AG09319 (cell line): ENCODE measurements at regions not wholly inside any gene's neighbourhood (a gene's known extent, or its start where the extent isn't known, plus 50 kb on each side); places are given as distances from the start of the nearest gene placed in this dataset.

Experiments used
- DNase-seq: peaks from one replicate; pipeline ENCODE4 v3.0.0-alpha.2; 2010; ENCODE audit warnings: low read depth; ENCODE audit errors: extremely low read depth
- TF ChIP-seq, protein P1 (sequence below): IDR thresholded peaks from 2 replicates; pipeline ENCODE4 v1.5.1; 2011; ENCODE audit warnings: low read depth, mild to moderate bottlenecking, inconsistent platforms, low read length, moderate library complexity

DNA sequence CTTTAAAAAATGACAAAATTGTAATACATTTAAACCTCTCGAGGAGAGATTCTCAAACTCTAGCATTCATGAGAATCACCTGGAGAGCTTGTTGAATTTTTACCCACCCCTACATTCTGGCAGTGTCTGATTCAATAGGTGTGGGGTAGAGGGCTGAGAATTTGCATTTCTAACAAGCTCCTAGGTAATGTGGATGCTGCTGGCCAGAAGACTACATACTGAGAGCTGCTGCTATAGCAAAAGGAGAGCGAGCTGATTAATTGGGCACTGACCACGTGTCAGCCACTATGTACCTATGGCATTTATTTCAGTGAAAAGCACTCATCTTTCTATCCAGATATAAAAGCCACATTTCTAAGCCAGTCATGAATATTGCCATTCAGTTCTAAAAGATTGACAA, 169.0 kb upstream of the NRSN1 start:
- DNase-seq: no peak
- TF ChIP-seq, protein P1, sequence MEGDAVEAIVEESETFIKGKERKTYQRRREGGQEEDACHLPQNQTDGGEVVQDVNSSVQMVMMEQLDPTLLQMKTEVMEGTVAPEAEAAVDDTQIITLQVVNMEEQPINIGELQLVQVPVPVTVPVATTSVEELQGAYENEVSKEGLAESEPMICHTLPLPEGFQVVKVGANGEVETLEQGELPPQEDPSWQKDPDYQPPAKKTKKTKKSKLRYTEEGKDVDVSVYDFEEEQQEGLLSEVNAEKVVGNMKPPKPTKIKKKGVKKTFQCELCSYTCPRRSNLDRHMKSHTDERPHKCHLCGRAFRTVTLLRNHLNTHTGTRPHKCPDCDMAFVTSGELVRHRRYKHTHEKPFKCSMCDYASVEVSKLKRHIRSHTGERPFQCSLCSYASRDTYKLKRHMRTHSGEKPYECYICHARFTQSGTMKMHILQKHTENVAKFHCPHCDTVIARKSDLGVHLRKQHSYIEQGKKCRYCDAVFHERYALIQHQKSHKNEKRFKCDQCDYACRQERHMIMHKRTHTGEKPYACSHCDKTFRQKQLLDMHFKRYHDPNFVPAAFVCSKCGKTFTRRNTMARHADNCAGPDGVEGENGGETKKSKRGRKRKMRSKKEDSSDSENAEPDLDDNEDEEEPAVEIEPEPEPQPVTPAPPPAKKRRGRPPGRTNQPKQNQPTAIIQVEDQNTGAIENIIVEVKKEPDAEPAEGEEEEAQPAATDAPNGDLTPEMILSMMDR: no peak

DNA sequence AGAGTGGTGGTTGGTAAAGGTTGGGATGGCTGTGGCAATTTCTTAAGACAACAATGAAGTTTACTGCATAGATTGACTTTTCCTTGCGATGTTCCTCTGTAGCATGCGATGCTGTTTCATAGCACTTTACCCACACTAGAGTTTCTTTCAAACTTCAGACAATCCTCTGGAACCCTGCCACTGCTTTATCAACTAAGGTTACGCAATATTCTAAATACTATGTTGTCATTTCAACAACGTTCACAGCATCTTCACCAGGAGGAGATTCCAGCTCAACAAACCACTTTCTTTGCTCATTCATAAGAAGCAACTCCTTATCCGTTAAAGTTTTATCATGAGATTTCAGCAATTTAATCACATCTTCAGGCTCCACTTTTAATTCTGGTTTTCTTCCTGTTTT, 161.2 kb upstream of the NRSN1 start:
- DNase-seq: no peak
- TF ChIP-seq, protein P1: no peak

DNA sequence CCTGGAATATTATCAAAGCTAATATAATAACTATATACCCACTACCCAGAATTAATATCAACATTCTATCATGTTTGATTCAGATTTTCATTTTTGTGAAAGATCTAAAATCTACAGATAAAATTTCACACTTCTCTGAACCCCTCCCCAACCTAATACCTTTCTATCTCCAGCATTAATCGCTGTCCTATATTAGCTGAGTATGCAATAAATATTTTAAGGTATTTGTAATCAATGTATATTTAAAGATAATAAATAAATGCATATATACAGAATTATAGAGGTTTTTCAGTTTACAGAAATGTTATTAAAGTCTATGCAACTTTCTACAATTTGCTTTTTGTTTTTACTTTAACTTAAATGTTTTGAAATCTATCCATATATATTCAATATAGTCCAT, 156.7 kb upstream of the NRSN1 start:
- TF ChIP-seq, protein P1: no peak

DNA sequence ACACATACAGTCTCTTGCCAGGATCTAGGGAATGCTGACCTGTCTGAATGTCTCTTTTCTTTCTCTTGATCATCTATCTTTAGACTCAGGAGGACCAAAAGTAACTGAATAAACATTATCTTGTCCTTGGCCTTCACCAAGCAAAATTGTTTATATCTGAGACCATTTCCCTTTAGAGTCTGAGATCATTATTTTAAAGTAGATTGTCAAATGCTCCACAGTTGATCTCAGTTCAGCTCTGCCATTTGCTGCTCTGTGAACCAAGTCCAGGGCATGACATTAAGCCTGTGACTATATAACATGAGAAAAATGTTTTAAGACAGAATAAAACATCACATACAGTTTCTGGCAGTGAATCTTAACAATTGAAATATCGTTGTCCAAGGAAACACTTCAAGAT, 148.3 kb upstream of the NRSN1 start:
- DNase-seq: no peak
- TF ChIP-seq, protein P1: no peak

More for the DNA sequence above, 156.7 kb upstream of the NRSN1 start:
- DNase-seq: no peak

GRCh38 chr6:23980965-23981364, 145.1 kb upstream of the NRSN1 start:
- TF ChIP-seq, protein P1: no peak
- DNase-seq: no peak

- TF ChIP-seq, protein P1: no peak
- DNase-seq: no peak
These were observed 144.1 kb upstream of the NRSN1 start for GRCh38 chr6:23981923-23982322.

GRCh38 chr6:23983735-23984134, 142.3 kb upstream of the NRSN1 start:
- TF ChIP-seq, protein P1: no peak
- no peak for DNase-seq
